GM23248 (cell line): ENCODE measurements at regions not wholly inside any gene's neighbourhood (a gene's known extent, or its start where the extent isn't known, plus 50 kb on each side); places are given as distances from the start of the nearest gene placed in this dataset.

ENCODE experiments used
- EZH2 ChIP-seq: fragments of 200-600 bp; sonication (generic); IDR thresholded peaks from 2 replicates; pipeline ENCODE4 v1.6.1; 2018; ENCODE audit warnings: antibody characterized with exemption, mild to moderate bottlenecking; ENCODE audit not compliant: insufficient read depth, poor library complexity, severe bottlenecking
- EZH2phosphoT487 ChIP-seq: fragments of 200-600 bp; sonication (generic); IDR thresholded peaks from 2 replicates; pipeline ENCODE4 v1.6.1; 2018; ENCODE audit warnings: antibody characterized with exemption, moderate library complexity, mild to moderate bottlenecking, low read depth; ENCODE audit not compliant: insufficient read depth

DNA sequence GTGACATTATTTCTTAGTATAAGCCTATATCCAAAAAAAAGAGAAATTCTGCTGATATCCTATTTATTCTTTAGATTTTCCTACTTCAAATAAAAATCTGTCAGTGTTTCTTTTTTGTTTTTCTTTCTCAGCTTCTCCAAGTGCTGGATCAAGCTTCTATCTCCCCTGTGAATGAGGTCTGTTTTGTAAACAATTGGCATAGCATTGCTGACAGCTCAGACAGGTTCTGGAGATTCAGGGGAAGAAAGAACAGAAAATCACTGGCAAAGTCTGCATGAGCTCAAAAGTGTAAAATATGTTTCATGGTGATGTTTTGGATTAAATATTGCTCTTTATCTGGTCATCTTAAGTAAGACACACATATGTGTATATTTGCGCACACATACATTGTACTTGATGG lies 492.0 kb upstream of the IGFBP7 start:
- TF ChIP-seq EZH2 = no peak
- TF ChIP-seq EZH2phosphoT487 = no peak
